ENCODE measurements at regions not wholly inside any gene's neighbourhood (a gene's known extent, or its start where the extent isn't known, plus 50 kb on each side); places are given as distances from the start of the nearest gene placed in this dataset.

GRCh38 chr2:209073151-209073550 is 350.7 kb upstream of the MAP2 start:
- no peaks in the 10 kb centered on the region for H3K4me1 Mint-ChIP-seq
- DNase-seq = no peak
- H3K4me3 Mint-ChIP-seq = no peak overlapping the region
- no peak for TF ChIP-seq EZH2 (IDR thresholded peaks at IDR 0.05; ENCODE audit: borderline replicate concordance, insufficient read depth, low read depth, low read length, poor library complexity, severe bottlenecking)
- TF ChIP-seq CTCF (IDR thresholded peaks at IDR 0.05) = no peak
- no peak overlapping the region for H3K27ac ChIP-seq (ENCODE audit: low read length in 2 of 2)
- no peaks in the 10 kb centered on the region for H4K20me1 ChIP-seq (ENCODE audit: control insufficient read depth, insufficient read depth, low read length, poor library complexity, severe bottlenecking)
- H3K9ac ChIP-seq (ENCODE audit: low read length) = no peak overlapping the region
- H3K79me2 ChIP-seq (ENCODE audit: control insufficient read depth, insufficient read depth, low read length) = no peaks in the 10 kb centered on the region
- H3K36me3 ChIP-seq (replicated peaks in 1 of 2; ENCODE audit: control extremely low read depth in 1 of 2, control insufficient read depth in 1 of 2, extremely low read depth in 1 of 2, insufficient read depth in 2 of 2, low read length in 1 of 2) = no peaks in the 10 kb centered on the region
- H3K27me3 Mint-ChIP-seq = no peaks in the 10 kb centered on the region
- ChIA-PET CTCF (no interaction called here), POLR2A (no interaction called here)
- no peaks in the 10 kb centered on the region for H3K4me1 ChIP-seq (ENCODE audit: control insufficient read depth in 2 of 2, insufficient read depth in 2 of 2, low read length in 2 of 2)
- H3K9me3 Mint-ChIP-seq (ENCODE audit: insufficient read depth) = no peaks in the 10 kb centered on the region
- H3K4me2 ChIP-seq (replicated peaks; ENCODE audit: low read depth, low read length, poor library complexity, severe bottlenecking) = no peak overlapping the region
- intact Hi-C loops (cut with micrococcal nuclease) = no loop called here
- no peak for ATAC-seq (ENCODE audit: low read depth)
- no peak overlapping the region for H2AFZ ChIP-seq (ENCODE audit: insufficient read depth, low read depth, low read length, poor library complexity, severe bottlenecking)
- no peaks in the 10 kb centered on the region for H3K27me3 ChIP-seq (replicated peaks in 1 of 4; ENCODE audit: control extremely low read depth in 1 of 4, control insufficient read depth in 3 of 4, insufficient read depth in 4 of 4, low read length in 3 of 4)
- H3K27ac Mint-ChIP-seq = no peak overlapping the region
- H3K4me3 ChIP-seq (ENCODE audit: control extremely low read depth in 1 of 5, extremely low read depth in 1 of 5, insufficient read depth in 1 of 5, low read depth in 2 of 5, low read length in 4 of 5) = no peak overlapping the region
- no peaks in the 10 kb centered on the region for H3K9me3 ChIP-seq (ENCODE audit: control extremely low read depth in 1 of 3, control insufficient read depth in 2 of 3, insufficient read depth in 1 of 3, low read length in 2 of 3)

DNA sequence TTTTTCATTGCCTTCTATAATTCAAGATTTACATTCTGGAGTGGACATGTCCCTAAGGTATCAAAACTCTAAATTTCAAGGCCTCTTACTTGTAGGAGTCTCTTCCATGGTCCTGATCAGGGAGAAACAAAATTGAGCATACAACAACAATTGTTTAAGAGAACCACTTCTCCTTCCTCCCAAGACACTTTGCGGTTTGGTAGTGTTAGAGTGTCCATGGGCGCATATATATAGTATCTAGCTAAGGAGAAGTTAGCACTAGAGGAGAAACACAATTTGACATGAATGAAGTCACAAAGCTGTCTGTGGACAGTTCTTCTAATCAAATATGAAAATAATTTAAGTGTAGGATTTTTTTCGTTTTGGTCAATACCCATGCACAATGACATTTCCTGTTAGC is 349.1 kb upstream of the MAP2 start:
- H3K36me3 ChIP-seq (replicated peaks in 1 of 2; ENCODE audit: control extremely low read depth in 1 of 2, control insufficient read depth in 1 of 2, extremely low read depth in 1 of 2, insufficient read depth in 2 of 2, low read length in 1 of 2) = no peaks in the 10 kb centered on the region
- TF ChIP-seq CTCF (IDR thresholded peaks at IDR 0.05) = no peak
- no peak for TF ChIP-seq EZH2 (IDR thresholded peaks at IDR 0.05; ENCODE audit: borderline replicate concordance, insufficient read depth, low read depth, low read length, poor library complexity, severe bottlenecking)
- DNase-seq (no peak), ATAC-seq (ENCODE audit: low read depth) (no peak)
- no peak overlapping the region for H3K4me2 ChIP-seq (replicated peaks; ENCODE audit: low read depth, low read length, poor library complexity, severe bottlenecking)
- no peak overlapping the region for H2AFZ ChIP-seq (ENCODE audit: insufficient read depth, low read depth, low read length, poor library complexity, severe bottlenecking)
- no peak overlapping the region for H3K9ac ChIP-seq (ENCODE audit: low read length)
- no peaks in the 10 kb centered on the region for H3K4me1 ChIP-seq (ENCODE audit: control insufficient read depth in 2 of 2, insufficient read depth in 2 of 2, low read length in 2 of 2)
- Mint-ChIP-seq H3K27me3 (no peaks in the 10 kb centered on the region), H3K27ac (no peak overlapping the region), H3K4me1 (no peaks in the 10 kb centered on the region), H3K9me3 (ENCODE audit: insufficient read depth) (no peaks in the 10 kb centered on the region), H3K4me3 (no peak overlapping the region)
- intact Hi-C loops (cut with micrococcal nuclease) = no loop called here
- ChIA-PET CTCF (no interaction called here), POLR2A (no interaction called here)
- H3K79me2 ChIP-seq (ENCODE audit: control insufficient read depth, insufficient read depth, low read length) = no peaks in the 10 kb centered on the region
- no peaks in the 10 kb centered on the region for H3K9me3 ChIP-seq (ENCODE audit: control extremely low read depth in 1 of 3, control insufficient read depth in 2 of 3, insufficient read depth in 1 of 3, low read length in 2 of 3)
- no peaks in the 10 kb centered on the region for H3K27me3 ChIP-seq (replicated peaks in 1 of 4; ENCODE audit: control extremely low read depth in 1 of 4, control insufficient read depth in 3 of 4, insufficient read depth in 4 of 4, low read length in 3 of 4)
- H4K20me1 ChIP-seq (ENCODE audit: control insufficient read depth, insufficient read depth, low read length, poor library complexity, severe bottlenecking) = no peaks in the 10 kb centered on the region
- no peak overlapping the region for H3K27ac ChIP-seq (ENCODE audit: low read length in 2 of 2)
- no peak overlapping the region for H3K4me3 ChIP-seq (ENCODE audit: control extremely low read depth in 1 of 5, extremely low read depth in 1 of 5, insufficient read depth in 1 of 5, low read depth in 2 of 5, low read length in 4 of 5)
- WGBS (ENCODE audit: insufficient coverage) = no CpG with 5 or more reads among the region's 3 CpGs
